Hippocampal formation (tissue), 2 donors: ENCODE measurements at regions not wholly inside any gene's neighbourhood (a gene's known extent, or its start where the extent isn't known, plus 50 kb on each side); places are given as distances from the start of the nearest gene placed in this dataset.
A peak's percentile ranks its signal among the peaks of the same experiment; 100 is the strongest.

Experiments
- DNase-seq, 2 donors: peaks; one replicate each; lab custom pipeline; 2025; lab: John Stamatoyannopoulos, UW

DNA sequence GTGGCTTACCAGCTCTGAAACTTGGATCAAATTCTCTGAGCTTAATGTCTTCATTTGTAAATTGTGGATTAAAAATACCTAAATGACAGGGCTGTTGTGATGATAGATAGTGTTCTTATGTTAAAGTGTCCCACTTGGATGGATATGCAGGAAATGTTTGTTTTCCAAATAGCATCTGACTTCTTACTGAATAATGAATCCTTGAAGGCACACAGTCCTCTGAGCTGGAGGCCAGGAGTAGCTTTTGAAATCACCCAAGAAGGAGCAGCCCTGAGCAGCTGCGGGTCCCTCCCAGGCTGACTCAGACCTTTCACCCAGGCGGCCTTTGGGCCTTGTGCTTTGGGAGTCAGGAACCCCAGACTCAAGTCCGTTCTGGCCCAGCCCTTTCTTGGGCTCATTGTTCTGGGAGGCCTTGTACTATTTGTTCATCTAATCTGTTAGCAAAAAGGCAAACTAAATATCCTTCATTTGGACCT lies 173.0 kb upstream of the GATA6 start:
- DNase-seq, result no peak

DNA sequence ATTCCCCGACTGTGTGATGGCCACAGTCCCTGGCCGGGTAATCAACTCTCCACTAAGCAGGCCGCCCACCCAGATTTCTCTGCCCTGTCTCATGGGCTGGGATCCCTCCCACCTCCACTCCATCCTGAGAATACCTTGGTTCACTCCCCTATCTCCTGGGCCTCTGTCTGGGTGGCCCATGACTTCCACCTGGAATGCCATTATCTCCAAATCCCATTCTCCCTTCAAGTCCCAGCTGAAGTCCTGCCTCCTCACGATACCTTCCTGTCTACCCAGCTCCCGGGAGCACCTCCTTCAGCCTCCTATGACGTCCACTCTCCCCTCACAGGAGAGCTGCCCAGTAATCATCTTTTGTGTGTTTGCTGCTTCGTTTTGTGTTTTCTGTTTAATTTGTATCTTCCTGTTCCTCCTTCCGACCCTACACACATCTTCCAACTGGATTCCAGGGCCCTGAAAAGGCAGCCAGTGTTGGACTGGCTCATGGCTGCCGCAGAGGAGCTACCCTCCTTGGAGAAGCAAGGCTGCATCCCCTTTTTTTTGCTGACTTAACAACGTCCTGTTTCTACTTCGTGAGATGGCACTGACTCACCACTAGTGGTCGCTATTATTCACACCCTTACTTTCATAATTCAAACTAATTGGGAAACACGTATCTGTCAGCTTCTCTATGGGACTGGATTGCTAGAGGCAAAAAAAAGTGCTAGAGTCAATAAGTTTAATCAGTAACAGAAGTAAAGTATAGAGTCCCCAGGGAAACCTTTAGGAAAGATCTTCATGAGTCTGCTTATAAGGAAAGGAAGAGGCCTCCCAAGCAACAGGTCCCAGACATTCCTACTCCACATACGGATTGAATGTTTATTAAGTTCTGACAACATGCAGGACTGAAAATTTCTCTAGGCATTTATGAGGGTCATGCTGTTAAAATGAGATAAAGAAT lies 171.9 kb upstream of the GATA6 start:
- peak in 1 of 2 donors; percentile 6 for DNase-seq

DNA sequence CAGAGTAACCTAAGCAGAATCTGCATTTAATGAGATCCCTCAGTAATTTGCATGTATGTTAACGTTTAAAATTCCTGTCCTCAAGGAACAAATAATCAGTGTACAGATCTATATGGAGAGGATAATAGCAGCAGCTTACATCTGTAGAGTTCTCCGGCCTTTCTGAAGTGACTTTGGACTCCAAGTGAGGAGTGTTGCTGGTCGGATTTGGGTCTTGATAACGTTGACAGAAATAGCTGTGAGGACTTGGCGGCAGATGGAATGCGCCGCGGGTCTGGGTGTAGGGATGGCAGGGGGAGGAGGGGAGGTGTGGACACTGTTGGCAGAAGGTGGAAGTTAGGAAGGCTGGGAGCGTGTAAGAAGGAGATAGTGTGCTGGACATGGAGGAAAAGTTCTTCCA lies 170.9 kb upstream of the GATA6 start:
- DNase-seq, result no peak

DNA sequence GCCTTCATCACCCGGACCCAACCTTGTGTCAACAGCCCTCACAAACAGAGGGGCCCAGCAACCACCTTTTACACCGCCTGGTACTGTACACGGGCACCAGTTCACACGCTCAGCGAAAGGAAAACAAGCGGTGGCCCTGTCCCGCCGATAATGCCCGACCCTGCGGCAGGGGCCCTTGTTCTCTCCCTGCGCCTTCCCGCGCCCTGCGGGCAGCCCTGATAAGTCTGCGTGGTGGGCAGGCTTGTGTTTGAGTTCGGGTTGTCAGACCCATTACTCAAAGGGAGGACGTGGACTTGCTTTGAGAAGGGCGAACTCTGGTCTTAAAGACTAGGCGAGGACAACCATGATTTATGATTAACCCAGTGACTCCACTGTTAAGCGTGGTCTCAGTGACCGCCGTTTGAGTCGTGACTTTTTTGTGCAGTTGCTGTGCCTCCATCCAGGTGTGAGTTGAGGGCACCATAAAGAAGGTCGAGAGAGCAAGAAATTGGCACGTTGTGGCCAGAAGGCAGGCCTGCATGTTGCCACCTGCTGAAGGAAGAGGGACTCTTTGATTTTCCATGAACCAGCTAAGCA lies 167.4 kb upstream of the GATA6 start:
- no peak for DNase-seq

DNA sequence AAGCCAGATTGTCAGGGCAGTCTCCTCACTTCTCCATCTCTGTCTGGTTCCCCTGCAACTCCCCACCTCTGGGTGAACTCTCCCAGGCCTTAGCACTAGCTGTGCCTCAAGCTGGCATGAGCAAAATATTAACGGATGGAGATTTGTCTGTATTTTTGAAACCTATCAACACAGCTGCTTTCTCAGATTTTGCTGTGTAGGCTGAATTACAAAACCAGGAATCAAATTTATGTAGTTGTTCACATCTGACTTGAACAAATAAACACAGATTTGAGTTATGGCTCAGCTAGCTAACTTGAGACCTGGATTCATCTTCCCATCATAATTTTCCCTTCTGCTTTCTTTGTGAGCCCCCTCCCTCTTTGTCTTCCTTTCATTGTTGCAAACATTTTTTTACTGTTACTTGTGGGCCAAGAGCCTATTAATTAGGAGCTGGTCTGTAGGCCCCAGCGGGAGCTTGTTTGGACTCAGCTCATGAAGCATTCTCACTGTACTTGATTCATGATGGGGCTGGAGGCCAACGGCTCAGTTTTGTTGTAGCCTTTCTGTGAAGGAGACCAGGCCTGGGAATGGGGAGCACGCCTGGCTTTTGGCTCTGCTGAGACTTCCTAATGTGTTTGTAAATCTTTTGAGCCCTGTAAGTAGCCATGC lies 164.1 kb upstream of the GATA6 start:
- peak in 1 of 2 donors; percentile 3 for DNase-seq

DNA sequence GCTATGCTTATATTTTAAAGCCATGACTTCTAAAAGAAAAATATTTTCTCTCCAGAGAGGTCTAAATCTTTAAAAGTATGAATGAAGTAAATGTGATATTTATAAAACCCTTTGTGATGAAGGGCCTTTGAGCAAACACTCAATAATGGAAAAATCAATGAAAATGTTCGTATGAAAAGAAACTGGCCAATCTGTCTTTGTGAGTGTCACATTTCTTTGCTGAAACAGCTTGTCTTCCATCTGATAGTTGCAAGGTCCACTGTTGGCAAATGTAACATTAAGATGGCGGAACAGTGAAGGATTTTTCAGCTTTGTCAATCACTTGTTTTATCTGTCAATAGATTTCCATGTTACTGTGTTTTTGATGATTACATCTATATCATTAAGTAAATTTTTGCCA lies 162.9 kb upstream of the GATA6 start:
- no peak for DNase-seq

DNA sequence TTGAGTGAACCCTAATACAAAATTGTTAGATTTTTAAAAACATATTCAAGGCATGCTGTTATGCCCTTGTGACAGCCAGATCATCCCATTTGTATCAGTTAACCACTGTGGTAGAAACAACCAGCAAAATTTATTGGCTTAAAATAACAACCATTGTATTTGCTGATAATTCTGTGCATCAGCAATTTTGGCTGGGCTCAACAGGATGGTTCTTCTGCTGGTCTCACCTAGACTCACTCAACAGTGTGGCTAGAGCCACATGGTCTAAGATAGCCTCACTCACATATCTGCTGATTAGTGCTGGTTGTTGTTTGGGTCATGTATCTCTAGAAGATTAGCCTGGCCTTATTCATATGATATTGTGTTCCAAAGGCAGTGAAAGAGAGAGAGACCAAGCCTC lies 160.1 kb upstream of the GATA6 start:
- no peak for DNase-seq

DNA sequence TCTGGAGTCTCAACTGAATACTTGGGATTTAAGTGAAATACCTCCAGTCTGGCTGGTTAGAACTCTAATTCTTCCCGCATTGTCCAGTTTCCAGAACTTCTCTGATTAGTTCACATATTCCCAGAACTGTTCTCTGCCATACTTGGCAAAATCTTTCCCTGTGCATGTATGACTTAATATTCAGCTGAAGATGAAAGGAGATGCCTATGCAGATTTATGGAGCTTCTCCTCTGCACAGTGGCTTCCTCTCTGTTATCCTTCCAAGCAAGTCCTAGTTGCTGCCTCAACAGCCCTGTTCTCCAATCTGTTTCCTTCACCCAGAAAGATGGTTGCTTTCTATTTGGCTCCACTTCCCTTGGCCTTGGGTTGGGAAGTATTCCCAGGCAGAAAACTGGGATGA lies 155.4 kb upstream of the GATA6 start:
- DNase-seq, result no peak

DNA sequence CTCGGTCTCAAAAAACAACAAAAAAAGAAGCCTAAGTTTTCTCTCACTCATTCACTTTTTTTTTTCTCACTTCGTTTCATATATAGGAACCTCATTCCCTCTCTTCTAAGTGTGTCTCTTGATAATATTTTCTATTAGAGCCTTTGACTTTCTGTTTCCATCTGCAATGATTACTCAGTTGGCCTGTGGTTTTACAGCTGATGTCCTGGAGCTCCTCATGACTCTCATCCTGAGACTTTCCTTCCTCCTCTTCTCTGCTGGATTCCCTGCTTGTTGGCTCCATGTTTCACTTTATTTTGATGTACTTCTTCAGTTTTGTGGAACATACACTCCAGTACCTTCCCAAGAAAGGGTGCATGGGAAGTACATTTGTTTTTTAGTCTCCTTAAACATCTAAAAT lies 154.2 kb upstream of the GATA6 start:
- DNase-seq, result no peak

DNA sequence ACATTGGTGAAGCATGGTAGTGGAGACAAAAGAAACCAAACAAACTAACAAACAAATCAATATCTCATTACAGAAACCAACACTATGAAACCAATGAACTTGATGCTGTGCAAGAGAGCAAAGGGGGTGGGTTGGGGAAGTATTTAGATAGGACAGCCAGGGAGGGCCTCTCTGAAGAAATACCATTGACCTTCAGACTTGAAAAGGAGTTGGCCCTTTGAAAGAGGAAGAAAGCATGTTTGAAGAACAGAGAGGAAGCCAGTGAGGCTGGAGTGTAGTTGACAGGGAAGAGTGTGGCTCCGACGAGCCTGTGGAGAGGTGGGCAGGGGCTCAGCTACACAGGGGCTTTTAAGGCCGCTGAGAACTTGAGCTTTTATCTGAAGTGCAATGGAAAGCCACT lies 151.0 kb upstream of the GATA6 start:
- DNase-seq, result no peak

DNA sequence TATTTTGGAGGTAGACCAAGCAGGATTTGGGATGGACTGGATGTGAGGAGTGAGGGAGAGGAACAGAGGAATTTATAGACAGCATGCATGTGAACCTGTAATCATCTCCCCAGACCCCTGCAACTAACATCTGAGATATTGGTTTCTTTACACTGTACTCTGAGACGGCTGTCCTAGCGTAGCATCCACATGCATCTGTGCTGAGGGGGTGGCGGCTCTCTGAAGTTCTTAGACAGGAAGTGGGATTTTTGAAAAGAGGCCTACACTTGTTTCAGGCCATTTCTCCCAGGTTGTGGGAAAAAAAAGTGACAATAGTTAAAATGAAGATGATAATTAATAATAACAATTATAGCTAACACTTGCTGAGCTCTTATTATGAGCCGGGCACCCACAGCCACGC lies 150.2 kb upstream of the GATA6 start:
- DNase-seq, result no peak

DNA sequence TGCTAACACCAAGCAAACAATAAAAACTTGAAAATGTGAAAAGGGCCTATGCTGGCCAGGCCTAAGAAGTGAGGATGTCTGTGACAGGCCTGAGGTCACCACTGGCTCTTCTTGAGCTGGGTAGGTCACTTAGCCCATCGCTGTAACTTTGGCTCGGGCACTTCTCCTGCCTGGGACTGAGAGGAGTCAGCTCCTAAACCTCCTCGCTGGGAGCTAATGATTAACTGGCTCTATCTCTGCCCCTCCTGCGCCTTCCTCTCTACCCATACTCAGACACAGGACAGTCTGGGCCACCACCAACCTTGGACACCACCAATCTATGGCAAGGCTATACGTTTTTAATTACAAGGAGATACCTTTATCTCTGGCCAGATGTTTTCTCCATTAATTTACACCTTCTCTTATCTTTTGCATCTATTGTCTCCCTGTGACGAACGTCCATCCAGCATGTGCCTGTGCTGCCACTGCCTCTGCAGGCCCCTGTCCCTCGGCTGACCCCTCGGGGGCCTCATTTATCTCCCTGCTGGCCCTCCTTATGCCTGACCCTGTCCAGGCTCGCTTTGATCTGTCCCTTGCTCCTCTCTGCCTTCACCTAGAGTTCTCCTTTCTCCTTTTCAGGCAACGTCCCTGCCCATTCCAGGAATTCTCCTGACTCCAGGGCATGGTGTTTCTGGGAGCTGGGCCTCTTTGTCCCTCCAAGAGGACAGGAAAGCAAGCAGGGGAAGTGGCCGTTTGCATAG lies 149.1 kb upstream of the GATA6 start:
- no peak for DNase-seq

DNA sequence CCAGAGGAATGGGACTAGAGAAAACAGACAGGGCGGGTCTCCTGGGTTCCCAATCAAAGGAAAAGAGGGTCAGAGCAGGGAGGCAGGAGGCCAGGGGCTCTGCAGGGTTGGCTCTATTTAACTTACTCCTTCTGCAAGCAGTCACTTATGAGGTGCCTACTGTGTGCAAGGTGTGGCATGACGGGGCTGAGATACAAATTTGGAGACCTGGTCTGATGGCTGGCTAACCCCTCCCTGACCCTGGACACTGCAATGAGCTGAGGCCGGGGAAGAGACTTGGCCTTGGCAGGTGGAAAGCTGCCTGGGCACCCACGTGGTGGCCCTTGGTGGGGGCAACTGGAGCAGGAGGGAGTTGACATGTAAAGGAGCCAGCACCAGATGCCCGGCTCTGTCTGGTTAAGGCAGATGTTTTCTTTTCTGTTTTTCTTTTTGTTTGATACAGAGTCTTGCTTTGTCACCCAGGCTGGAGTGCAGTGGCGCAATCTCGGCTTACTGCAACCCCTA lies 148.5 kb upstream of the GATA6 start:
- no peak for DNase-seq

DNA sequence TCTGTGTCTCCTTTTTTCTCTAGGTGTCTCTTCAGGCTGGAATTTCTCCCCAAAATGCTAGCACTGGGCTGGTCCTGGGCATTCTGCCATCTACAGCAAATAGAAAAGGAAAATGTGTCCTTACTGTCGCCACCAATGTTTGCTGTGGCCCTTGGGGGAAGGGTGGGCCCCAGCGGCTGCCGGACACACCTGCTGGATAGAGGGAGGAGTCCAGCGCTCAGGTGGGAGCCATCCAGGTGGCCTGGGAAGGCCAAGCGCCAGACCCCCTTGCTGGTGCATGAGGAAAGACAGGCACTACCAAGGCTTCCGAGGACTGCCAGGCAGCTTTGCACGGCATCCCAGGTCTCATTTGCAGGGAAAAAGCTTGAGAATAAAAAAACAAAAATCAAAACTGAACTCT lies 147.7 kb upstream of the GATA6 start:
- DNase-seq, result no peak

DNA sequence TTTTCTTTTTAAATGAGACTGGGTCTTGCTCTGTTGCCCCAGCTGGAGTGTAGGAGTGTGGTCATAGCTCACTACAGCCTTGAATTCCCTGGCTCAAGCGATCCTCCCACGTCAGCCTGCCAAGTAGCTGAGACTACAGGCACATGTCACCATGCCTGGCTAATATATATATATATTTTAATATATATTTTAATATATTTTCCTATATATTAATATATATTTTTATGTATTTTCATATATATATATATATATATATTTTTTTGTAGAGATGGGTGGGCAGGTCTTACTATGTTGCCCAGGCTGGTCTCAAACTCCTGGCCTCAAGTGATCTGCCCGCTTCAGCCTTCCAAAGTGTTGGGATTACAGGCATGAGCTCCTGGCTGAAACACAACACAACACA lies 144.5 kb upstream of the GATA6 start:
- DNase-seq, result no peak

DNA sequence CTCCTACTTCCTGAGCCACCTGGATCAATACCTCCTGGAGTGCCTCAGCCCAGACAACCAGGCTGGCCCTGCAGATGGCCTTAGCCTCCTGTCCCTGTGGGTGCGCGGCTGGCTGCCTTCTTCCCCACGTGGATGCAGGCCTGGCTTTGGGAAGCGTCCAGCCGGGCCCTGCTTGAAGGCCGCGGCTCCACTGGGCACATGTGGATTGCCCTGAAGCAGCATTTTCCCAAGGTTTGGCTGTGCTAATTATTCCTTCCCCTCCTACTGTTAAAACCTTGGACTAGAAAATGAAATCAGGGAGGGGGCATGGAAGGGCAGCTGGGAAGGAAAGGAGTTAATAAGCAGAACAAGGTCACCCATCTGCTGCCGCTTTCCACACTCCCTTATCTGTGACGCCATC lies 143.0 kb upstream of the GATA6 start:
- no peak for DNase-seq

DNA sequence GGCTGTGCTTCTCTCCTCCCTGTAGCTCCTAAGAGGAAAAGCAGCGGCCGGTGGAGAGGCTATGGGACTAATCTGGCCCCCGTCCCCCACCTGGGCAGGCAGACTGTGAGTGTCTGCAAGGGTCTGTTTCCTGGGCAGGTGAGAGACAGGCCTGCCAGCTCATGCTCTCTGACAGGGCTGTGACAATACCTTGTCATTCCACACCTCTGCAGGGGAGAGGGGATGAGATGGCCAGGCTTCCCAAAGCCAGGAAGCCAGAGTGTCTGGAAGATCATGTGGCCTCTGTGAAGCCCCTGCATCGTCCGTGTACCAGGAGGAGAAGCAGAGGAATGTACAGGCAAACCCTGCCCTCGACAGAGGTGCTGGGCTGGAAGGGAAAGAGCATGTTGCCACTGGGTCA lies 142.5 kb upstream of the GATA6 start:
- no peak for DNase-seq

DNA sequence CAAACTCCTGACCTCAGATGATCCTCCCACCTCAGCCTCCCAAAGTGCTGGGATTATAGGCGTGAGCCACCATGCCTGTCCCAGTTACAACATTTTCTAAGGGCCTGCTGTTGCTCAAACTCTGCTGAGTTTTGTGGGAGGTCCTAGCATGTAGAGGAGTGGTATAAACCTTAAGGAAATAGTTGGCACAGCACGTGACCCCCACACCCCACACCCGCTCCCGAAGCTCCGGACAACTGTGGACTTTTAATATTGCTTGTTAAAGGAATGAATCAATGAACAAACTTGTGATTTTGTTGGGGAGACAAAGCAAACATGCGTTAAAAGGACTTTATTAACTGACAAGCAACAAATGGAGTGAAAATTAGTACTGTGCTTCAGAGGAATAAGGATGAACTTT lies 137.8 kb upstream of the GATA6 start:
- DNase-seq, result no peak

DNA sequence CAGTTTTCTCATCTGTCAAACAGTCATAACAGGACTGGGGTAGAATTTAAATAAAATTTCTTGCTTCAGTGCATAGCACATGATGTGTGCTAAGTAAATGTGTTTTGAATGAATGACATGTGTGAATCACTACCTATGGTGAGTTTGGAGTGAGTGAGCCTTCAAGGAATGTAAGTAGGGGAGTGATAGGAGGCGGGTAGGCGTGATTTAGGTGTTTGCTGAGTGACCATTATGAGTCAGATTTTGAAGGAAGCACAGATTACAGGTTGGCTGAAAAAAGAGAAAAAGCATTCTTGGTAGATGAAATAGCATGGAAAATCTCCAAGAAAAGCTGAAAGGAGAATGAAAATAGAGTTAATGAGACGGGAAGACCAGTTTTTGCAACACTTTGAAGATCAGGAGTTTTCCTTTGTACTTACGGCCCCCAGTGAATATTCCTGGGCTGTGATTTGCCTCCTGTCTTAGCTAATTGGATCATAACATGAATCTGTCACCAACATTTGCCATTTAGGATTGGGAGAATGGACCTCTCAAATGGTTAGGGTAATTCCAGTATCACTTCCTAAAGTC lies 136.9 kb upstream of the GATA6 start:
- DNase-seq, result no peak

DNA sequence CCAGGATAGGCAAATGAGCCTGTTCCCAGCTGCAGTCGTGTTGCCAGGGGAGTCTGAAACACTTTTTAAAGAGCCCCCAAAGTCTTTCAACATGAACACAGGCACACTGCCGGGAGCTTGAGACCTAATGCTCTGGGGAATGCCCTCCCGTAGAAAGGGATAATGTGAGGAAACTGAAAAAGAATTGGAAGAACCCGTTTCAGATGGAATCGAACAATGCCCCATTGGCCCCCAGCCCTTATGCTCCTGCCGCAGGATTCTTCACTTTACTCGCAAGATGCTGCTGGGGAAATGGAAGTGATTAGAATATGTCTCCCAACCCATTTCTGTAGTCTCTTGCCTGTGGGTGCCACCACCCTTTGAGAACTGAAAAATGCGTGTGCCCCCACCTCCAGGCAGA lies 136.3 kb upstream of the GATA6 start:
- no peak for DNase-seq

DNA sequence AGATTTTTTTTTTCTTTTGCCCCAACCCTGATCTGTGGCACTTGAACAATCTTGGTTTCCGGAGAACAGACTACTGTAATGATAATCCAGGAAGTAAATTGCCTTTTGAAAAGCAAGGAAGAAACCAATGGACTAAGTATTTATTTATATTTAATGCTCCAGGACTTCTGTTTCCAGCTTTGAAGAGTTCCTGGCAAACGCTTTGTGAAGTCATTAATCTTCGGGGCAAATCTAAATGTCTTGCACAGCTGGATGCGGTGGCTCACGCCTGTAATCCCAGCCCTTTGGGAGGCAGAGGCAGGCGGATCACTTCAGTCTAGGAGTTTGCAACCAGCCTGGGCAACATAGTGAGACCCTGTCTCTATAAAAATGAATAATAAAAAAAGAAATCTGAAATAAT lies 135.1 kb upstream of the GATA6 start:
- DNase-seq, result no peak

DNA sequence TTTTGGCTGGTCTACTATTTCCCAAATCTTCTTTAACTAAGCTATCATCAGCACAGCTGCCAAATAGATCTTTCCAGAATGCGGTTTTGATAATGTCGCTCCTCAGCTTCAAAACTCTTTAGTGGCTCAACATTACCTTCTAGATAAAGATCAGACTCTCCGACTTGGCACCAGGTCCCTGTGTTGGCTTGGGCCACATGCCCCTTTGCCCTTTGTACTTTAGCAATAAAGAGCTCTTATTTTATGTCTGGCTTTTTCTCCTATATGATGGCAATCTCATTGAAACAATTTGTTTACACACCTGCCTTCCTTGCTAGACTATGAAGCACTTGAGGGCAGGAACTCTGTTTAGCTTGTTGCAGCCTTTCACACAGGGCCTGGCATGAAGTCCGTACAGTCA lies 128.9 kb upstream of the GATA6 start:
- DNase-seq, result no peak
